ENCODE measurements at regions not wholly inside any gene's neighbourhood (a gene's known extent, or its start where the extent isn't known, plus 50 kb on each side); places are given as distances from the start of the nearest gene placed in this dataset.

- H3K4me1 Mint-ChIP-seq = no peaks in the 10 kb centered on the region
These were observed 483.0 kb downstream of the TMEM114 start for GRCh38 chr16:8107296-8107695.

DNA sequence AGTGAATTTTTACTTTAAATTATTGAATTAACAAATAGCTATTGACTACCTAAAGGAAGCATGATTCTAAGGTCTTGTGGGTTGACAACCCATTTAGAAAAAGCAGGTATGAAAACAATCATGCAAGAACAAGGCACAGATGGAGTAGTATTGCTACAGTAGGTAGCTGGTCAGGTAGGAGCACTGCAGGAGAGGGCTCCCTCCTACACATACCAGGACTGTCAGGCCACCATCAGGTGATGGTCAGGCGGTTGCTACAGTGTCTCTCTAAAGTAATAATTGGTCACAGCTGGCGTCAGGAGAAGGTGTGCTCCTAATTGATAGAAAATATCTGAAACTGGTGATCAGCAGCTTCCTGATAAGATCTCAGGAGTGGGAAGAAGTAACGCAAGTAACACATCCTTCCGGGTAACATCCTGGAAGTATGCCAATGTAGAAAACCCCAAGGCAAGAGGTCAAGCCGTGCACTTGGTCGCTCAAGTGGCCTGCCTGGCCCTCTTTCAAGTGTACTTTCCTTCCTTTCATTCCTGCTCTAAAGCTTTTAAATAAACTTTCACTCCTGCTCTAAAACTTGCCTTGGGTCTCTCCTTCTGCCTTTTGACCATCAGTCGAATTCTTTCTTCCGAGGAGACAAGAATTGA is 486.5 kb downstream of the TMEM114 start:
- H3K9me3 Mint-ChIP-seq = peaks cover 6 to 16% of the 10 kb centered on the region in 2 donors
- Histone ChIP-seq H3K36me3 (ENCODE audit: control insufficient read depth, insufficient read depth, low read length) (no peaks in the 10 kb centered on the region), H3K4me1 (ENCODE audit: control insufficient read depth, insufficient read depth, low read length) (no peaks in the 10 kb centered on the region), H3K27ac (ENCODE audit: low read length) (no peak overlapping the region), H3K27me3 (ENCODE audit: control insufficient read depth, insufficient read depth, low read length) (no peaks in the 10 kb centered on the region), H3K9me3 (ENCODE audit: control insufficient read depth, insufficient read depth, low read length) (peaks cover 2% of the 10 kb centered on the region), H3K4me3 (ENCODE audit: low read length) (no peak overlapping the region)
- DNase-seq (no peak), ATAC-seq (no peak)
- H3K4me3 Mint-ChIP-seq = no peak overlapping the region
- no peak for TF ChIP-seq CTCF (IDR thresholded peaks at IDR 0.05)
- H3K27me3 Mint-ChIP-seq (ENCODE audit: low read depth in 2 of 2) = no peaks in the 10 kb centered on the region
- WGBS (ENCODE audit: insufficient coverage) = 91% methylated on average over 8 of the region's 8 CpGs
- H3K36me3 Mint-ChIP-seq = no peaks in the 10 kb centered on the region
- H3K27ac Mint-ChIP-seq = no peak overlapping the region
- intact Hi-C loops (cut with micrococcal nuclease) = no loop called here
- no peaks in the 10 kb centered on the region for H3K4me1 Mint-ChIP-seq

More at GRCh38 chr16:8107296-8107695, 483.0 kb downstream of the TMEM114 start:
- Histone ChIP-seq H3K4me1 (ENCODE audit: control insufficient read depth, insufficient read depth, low read length) (no peaks in the 10 kb centered on the region), H3K36me3 (ENCODE audit: control insufficient read depth, insufficient read depth, low read length) (no peaks in the 10 kb centered on the region), H3K4me3 (ENCODE audit: low read length) (no peak overlapping the region), H3K27ac (ENCODE audit: low read length) (no peak overlapping the region), H3K9me3 (ENCODE audit: control insufficient read depth, insufficient read depth, low read length) (no peaks in the 10 kb centered on the region), H3K27me3 (ENCODE audit: control insufficient read depth, insufficient read depth, low read length) (no peaks in the 10 kb centered on the region)
- Mint-ChIP-seq H3K27ac (no peak overlapping the region), H3K4me3 (no peak overlapping the region), H3K27me3 (ENCODE audit: low read depth in 2 of 2) (no peaks in the 10 kb centered on the region), H3K9me3 (peaks cover 6 to 8% of the 10 kb centered on the region in 2 donors), H3K36me3 (no peaks in the 10 kb centered on the region)
- no peak for ATAC-seq
- no peak for DNase-seq
- 16% methylated on average over 9 of the region's 10 CpGs for WGBS (ENCODE audit: insufficient coverage)
- intact Hi-C loops (cut with micrococcal nuclease) = no loop called here
- no peak for TF ChIP-seq CTCF (IDR thresholded peaks at IDR 0.05)

GRCh38 chr16:8099586-8099985 is 490.7 kb downstream of the TMEM114 start:
- TF ChIP-seq CTCF (IDR thresholded peaks at IDR 0.05) = no peak
- WGBS (ENCODE audit: insufficient coverage) = 52% methylated on average over 2 of the region's 4 CpGs
- ATAC-seq (no peak), DNase-seq (no peak)
- Mint-ChIP-seq H3K27ac (no peak overlapping the region), H3K27me3 (ENCODE audit: low read depth in 2 of 2) (no peaks in the 10 kb centered on the region), H3K4me1 (no peaks in the 10 kb centered on the region), H3K9me3 (peaks cover 6 to 18% of the 10 kb centered on the region in 2 donors), H3K4me3 (no peak overlapping the region), H3K36me3 (no peaks in the 10 kb centered on the region)
- no peaks in the 10 kb centered on the region for H3K27me3 ChIP-seq (ENCODE audit: control insufficient read depth, insufficient read depth, low read length)
- H3K4me1 ChIP-seq (ENCODE audit: control insufficient read depth, insufficient read depth, low read length) = no peaks in the 10 kb centered on the region
- no peak overlapping the region for H3K4me3 ChIP-seq (ENCODE audit: low read length)
- intact Hi-C loops (cut with micrococcal nuclease) = no loop called here
- peaks cover 4% of the 10 kb centered on the region for H3K9me3 ChIP-seq (ENCODE audit: control insufficient read depth, insufficient read depth, low read length)
- no peaks in the 10 kb centered on the region for H3K36me3 ChIP-seq (ENCODE audit: control insufficient read depth, insufficient read depth, low read length)
- no peak overlapping the region for H3K27ac ChIP-seq (ENCODE audit: low read length)

DNA sequence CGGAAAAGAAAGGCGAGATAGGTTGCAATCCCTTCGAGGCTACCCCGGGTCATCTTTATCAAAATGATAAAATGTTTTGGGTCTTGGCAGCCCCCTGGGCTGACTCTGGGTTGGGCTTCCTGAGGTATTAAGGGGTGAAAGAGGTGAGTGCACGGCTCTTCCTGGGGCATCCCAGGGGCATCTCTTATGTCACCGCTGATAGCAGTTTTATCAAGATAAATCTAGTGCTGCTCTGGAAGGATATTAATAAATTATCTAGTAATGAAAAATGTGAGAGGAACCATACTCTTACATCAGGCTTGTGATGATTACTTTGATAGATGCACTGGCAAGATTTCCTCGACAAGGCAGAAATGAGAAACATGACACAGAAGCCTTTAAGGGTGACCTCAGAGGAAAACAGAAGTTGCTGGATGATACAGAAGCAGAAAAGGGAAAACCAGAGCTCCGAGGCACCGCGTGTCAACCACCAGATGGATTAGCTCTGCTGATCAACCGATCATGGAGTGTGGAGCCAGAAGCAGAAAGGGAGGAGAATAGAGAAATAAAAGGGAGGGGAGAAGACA is 491.3 kb downstream of the TMEM114 start:
- no peak for DNase-seq
- Mint-ChIP-seq H3K27me3 (ENCODE audit: low read depth in 2 of 2) (no peaks in the 10 kb centered on the region), H3K4me1 (no peaks in the 10 kb centered on the region), H3K9me3 (peaks cover 7 to 18% of the 10 kb centered on the region in 2 donors), H3K27ac (no peak overlapping the region), H3K36me3 (no peaks in the 10 kb centered on the region), H3K4me3 (no peak overlapping the region)
- Histone ChIP-seq H3K4me3 (ENCODE audit: low read length) (no peak overlapping the region), H3K27me3 (ENCODE audit: control insufficient read depth, insufficient read depth, low read length) (no peaks in the 10 kb centered on the region), H3K36me3 (ENCODE audit: control insufficient read depth, insufficient read depth, low read length) (no peaks in the 10 kb centered on the region), H3K4me1 (ENCODE audit: control insufficient read depth, insufficient read depth, low read length) (no peaks in the 10 kb centered on the region), H3K9me3 (ENCODE audit: control insufficient read depth, insufficient read depth, low read length) (peaks cover 4% of the 10 kb centered on the region), H3K27ac (ENCODE audit: low read length) (no peak overlapping the region)
- intact Hi-C loops (cut with micrococcal nuclease) = no loop called here
- no peak for ATAC-seq
- 88% methylated on average over 11 of the region's 11 CpGs for WGBS (ENCODE audit: insufficient coverage)
- TF ChIP-seq CTCF (IDR thresholded peaks at IDR 0.05) = no peak

All from natural killer cell (primary cell).